Stimulated activated naive B cell treated with anti-CD40 and anti-IgM and Interleukin-4, amounts not matched to agents 10 μg/mL and 1 μg/mL and 100 μg/mL, for 72 hours (primary cell): ENCODE measurements at regions not wholly inside any gene's neighbourhood (a gene's known extent, or its start where the extent isn't known, plus 50 kb on each side); places are given as distances from the start of the nearest gene placed in this dataset.
A peak's percentile ranks its signal among the peaks of the same experiment; 100 is the strongest.

Experiments
- ATAC-seq, 2 donors: fragments of 150-1000 bp; cut with Tn5 transposase; replicated peaks; 2 replicates each; pipeline ENCODE4 v1.10.0; 2021; ENCODE audit warnings: moderate library complexity in 1 of 2
- DNase-seq: peaks from one replicate; pipeline ENCODE4 v3.0.0; 2021
- H3K27ac Mint-ChIP-seq: one replicate; pipeline ENCODE4 v1.8.0; 2022; ENCODE audit warnings: mild to moderate bottlenecking, mixed read lengths
- H3K27me3 Mint-ChIP-seq, 2 donors: one replicate each; pipeline ENCODE4 v1.8.0; 2022; ENCODE audit warnings: mixed read lengths in 2 of 2
- H3K36me3 Mint-ChIP-seq, 2 donors: one replicate each; pipeline ENCODE4 v1.8.0; 2022; ENCODE audit warnings: mixed read lengths in 2 of 2, mild to moderate bottlenecking in 1 of 2
- H3K4me1 Mint-ChIP-seq, 2 donors: one replicate each; pipeline ENCODE4 v1.8.0; 2022; ENCODE audit warnings: mixed read lengths in 2 of 2, mild to moderate bottlenecking in 1 of 2
- H3K4me3 Mint-ChIP-seq, 2 donors: one replicate each; pipeline ENCODE4 v1.8.0; 2022; ENCODE audit warnings: mild to moderate bottlenecking in 2 of 2, mixed read lengths in 2 of 2, moderate library complexity in 1 of 2
- H3K9me3 Mint-ChIP-seq, 2 donors: one replicate each; pipeline ENCODE4 v1.8.0; 2022; ENCODE audit warnings: mixed read lengths in 2 of 2, mild to moderate bottlenecking in 1 of 2

- Mint-ChIP-seq H3K27me3 (peaks cover 0 to 6% of the 10 kb centered on the region in 2 donors), H3K4me3 (no peak overlapping the region), H3K36me3 (no peaks in the 10 kb centered on the region), H3K27ac (no peak overlapping the region), H3K9me3 (peaks cover 0 to 2% of the 10 kb centered on the region in 2 donors), H3K4me1 (no peaks in the 10 kb centered on the region)
- ATAC-seq (no peak), DNase-seq (no peak)
These were observed 79.8 kb upstream of the GHITM start for GRCh38 chr10:84059526-84059925.

GRCh38 chr10:84063440-84063839, 75.9 kb upstream of the GHITM start:
- Mint-ChIP-seq H3K4me1 (no peaks in the 10 kb centered on the region), H3K36me3 (no peaks in the 10 kb centered on the region), H3K27ac (no peak overlapping the region), H3K9me3 (no peaks in the 10 kb centered on the region), H3K4me3 (no peak overlapping the region), H3K27me3 (peaks cover 7 to 12% of the 10 kb centered on the region in 2 donors)
- DNase-seq (no peak), ATAC-seq (no peak)

GRCh38 chr10:84065804-84066601, 73.3 kb upstream of the GHITM start:
- DNase-seq (no peak), ATAC-seq (no peak)
- Mint-ChIP-seq H3K27ac (no peak overlapping the region), H3K4me3 (no peak overlapping the region), H3K27me3 (peaks cover 7 to 12% of the 10 kb centered on the region in 2 donors), H3K4me1 (no peaks in the 10 kb centered on the region), H3K9me3 (no peaks in the 10 kb centered on the region), H3K36me3 (no peaks in the 10 kb centered on the region)

GRCh38 chr10:84074521-84074920, 64.8 kb upstream of the GHITM start:
- H3K4me3 Mint-ChIP-seq: no peak overlapping the region
- H3K27ac Mint-ChIP-seq: no peak overlapping the region
- no peak for DNase-seq
- H3K27me3 Mint-ChIP-seq: peaks cover 0 to 15% of the 10 kb centered on the region in 2 donors
- no peaks in the 10 kb centered on the region for H3K36me3 Mint-ChIP-seq
- no peaks in the 10 kb centered on the region for H3K4me1 Mint-ChIP-seq
- no peak for ATAC-seq
- no peaks in the 10 kb centered on the region for H3K9me3 Mint-ChIP-seq

GRCh38 chr10:84075226-84076046, 63.9 kb upstream of the GHITM start:
- DNase-seq: no peak
- no peaks in the 10 kb centered on the region for H3K9me3 Mint-ChIP-seq
- peaks cover 0 to 15% of the 10 kb centered on the region in 2 donors for H3K27me3 Mint-ChIP-seq
- no peak overlapping the region for H3K27ac Mint-ChIP-seq
- H3K4me1 Mint-ChIP-seq: no peaks in the 10 kb centered on the region
- H3K4me3 Mint-ChIP-seq: no peak overlapping the region
- no peaks in the 10 kb centered on the region for H3K36me3 Mint-ChIP-seq
- no peak for ATAC-seq

- no peaks in the 10 kb centered on the region for H3K4me1 Mint-ChIP-seq
- H3K9me3 Mint-ChIP-seq: no peaks in the 10 kb centered on the region
These were observed 63.3 kb upstream of the GHITM start for GRCh38 chr10:84076047-84076388.

GRCh38 chr10:84076540-84077195, 62.6 kb upstream of the GHITM start:
- Mint-ChIP-seq H3K27me3 (peaks cover 0 to 15% of the 10 kb centered on the region in 2 donors), H3K4me1 (no peaks in the 10 kb centered on the region), H3K27ac (no peak overlapping the region), H3K4me3 (no peak overlapping the region), H3K9me3 (no peaks in the 10 kb centered on the region), H3K36me3 (no peaks in the 10 kb centered on the region)
- ATAC-seq (peak; percentile 63 to 73), DNase-seq (no peak)

More at GRCh38 chr10:84076047-84076388, 63.3 kb upstream of the GHITM start:
- H3K36me3 Mint-ChIP-seq: no peaks in the 10 kb centered on the region
- no peak overlapping the region for H3K27ac Mint-ChIP-seq
- no peak overlapping the region for H3K4me3 Mint-ChIP-seq
- H3K27me3 Mint-ChIP-seq: peaks cover 0 to 15% of the 10 kb centered on the region in 2 donors
- ATAC-seq: no peak
- DNase-seq: no peak

- Mint-ChIP-seq H3K27ac (no peak overlapping the region), H3K27me3 (peaks cover 0 to 15% of the 10 kb centered on the region in 2 donors), H3K4me1 (no peaks in the 10 kb centered on the region), H3K4me3 (no peak overlapping the region), H3K9me3 (no peaks in the 10 kb centered on the region), H3K36me3 (no peaks in the 10 kb centered on the region)
- ATAC-seq (no peak), DNase-seq (no peak)
These were observed 61.5 kb upstream of the GHITM start for GRCh38 chr10:84077768-84078167.

GRCh38 chr10:84078771-84079170, 60.5 kb upstream of the GHITM start:
- Mint-ChIP-seq H3K27me3 (peaks cover 0 to 20% of the 10 kb centered on the region in 2 donors), H3K4me1 (no peaks in the 10 kb centered on the region), H3K4me3 (no peak overlapping the region), H3K36me3 (no peaks in the 10 kb centered on the region), H3K27ac (no peak overlapping the region), H3K9me3 (peaks cover 5 to 6% of the 10 kb centered on the region in 2 donors)
- ATAC-seq (no peak), DNase-seq (no peak)

GRCh38 chr10:84084342-84084741, 55.0 kb upstream of the GHITM start:
- H3K4me1 Mint-ChIP-seq: no peaks in the 10 kb centered on the region
- H3K36me3 Mint-ChIP-seq: no peaks in the 10 kb centered on the region
- peaks cover 11 to 16% of the 10 kb centered on the region in 2 donors for H3K9me3 Mint-ChIP-seq
- H3K27me3 Mint-ChIP-seq: peaks cover 6 to 10% of the 10 kb centered on the region in 2 donors
- ATAC-seq (no peak), DNase-seq (no peak)
- no peak overlapping the region for H3K27ac Mint-ChIP-seq
- no peak overlapping the region for H3K4me3 Mint-ChIP-seq

GRCh38 chr10:84087202-84087601, 52.1 kb upstream of the GHITM start:
- Mint-ChIP-seq H3K27ac (no peak overlapping the region), H3K36me3 (no peaks in the 10 kb centered on the region), H3K9me3 (peaks cover 11 to 16% of the 10 kb centered on the region in 2 donors), H3K4me3 (no peak overlapping the region), H3K4me1 (no peaks in the 10 kb centered on the region), H3K27me3 (peaks cover 11 to 16% of the 10 kb centered on the region in 2 donors)
- no peak for DNase-seq
- ATAC-seq: no peak

GRCh38 chr10:84088626-84089025, 50.7 kb upstream of the GHITM start:
- Mint-ChIP-seq H3K27me3 (peaks cover 5 to 27% of the 10 kb centered on the region in 2 donors), H3K9me3 (peaks cover 7 to 11% of the 10 kb centered on the region in 2 donors), H3K36me3 (no peaks in the 10 kb centered on the region), H3K4me1 (no peaks in the 10 kb centered on the region), H3K4me3 (no peak overlapping the region), H3K27ac (no peak overlapping the region)
- no peak for DNase-seq
- no peak for ATAC-seq

- Mint-ChIP-seq H3K4me3 (no peak overlapping the region), H3K4me1 (no peaks in the 10 kb centered on the region), H3K36me3 (peaks cover 0 to 2% of the 10 kb centered on the region in 2 donors)
These were observed 50.1 kb upstream of the GHITM start for GRCh38 chr10:84089162-84089561.

More at GRCh38 chr10:84089162-84089561, 50.1 kb upstream of the GHITM start:
- no peak for DNase-seq
- Mint-ChIP-seq H3K27ac (no peak overlapping the region), H3K27me3 (peaks cover 5 to 33% of the 10 kb centered on the region in 2 donors), H3K9me3 (peaks cover 2 to 5% of the 10 kb centered on the region in 2 donors)
- ATAC-seq: no peak
